B cell (primary cell): ENCODE measurements at regions not wholly inside any gene's neighbourhood (a gene's known extent, or its start where the extent isn't known, plus 50 kb on each side); places are given as distances from the start of the nearest gene placed in this dataset.

Experiments used
- EZH2 ChIP-seq: IDR thresholded peaks from 2 replicates; pipeline ENCODE4 v1.6.1; 2012; ENCODE audit warnings: borderline replicate concordance, low read depth, mild to moderate bottlenecking, moderate library complexity, low read length; ENCODE audit not compliant: insufficient read depth, poor library complexity, severe bottlenecking
- TF ChIP-seq, protein P1 (sequence below): fragments of 200-600 bp; IDR thresholded peaks from one replicate; pipeline ENCODE4 v1.8.0; 2022; ENCODE audit warnings: antibody characterized with exemption, mild to moderate bottlenecking

GRCh38 chr6:134584847-134585516, 267.1 kb upstream of the SGK1 start:
- TF ChIP-seq, protein P1, sequence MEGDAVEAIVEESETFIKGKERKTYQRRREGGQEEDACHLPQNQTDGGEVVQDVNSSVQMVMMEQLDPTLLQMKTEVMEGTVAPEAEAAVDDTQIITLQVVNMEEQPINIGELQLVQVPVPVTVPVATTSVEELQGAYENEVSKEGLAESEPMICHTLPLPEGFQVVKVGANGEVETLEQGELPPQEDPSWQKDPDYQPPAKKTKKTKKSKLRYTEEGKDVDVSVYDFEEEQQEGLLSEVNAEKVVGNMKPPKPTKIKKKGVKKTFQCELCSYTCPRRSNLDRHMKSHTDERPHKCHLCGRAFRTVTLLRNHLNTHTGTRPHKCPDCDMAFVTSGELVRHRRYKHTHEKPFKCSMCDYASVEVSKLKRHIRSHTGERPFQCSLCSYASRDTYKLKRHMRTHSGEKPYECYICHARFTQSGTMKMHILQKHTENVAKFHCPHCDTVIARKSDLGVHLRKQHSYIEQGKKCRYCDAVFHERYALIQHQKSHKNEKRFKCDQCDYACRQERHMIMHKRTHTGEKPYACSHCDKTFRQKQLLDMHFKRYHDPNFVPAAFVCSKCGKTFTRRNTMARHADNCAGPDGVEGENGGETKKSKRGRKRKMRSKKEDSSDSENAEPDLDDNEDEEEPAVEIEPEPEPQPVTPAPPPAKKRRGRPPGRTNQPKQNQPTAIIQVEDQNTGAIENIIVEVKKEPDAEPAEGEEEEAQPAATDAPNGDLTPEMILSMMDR = no peak
- no peak for TF ChIP-seq EZH2
